ENCODE measurements at regions not wholly inside any gene's neighbourhood (a gene's known extent, or its start where the extent isn't known, plus 50 kb on each side); places are given as distances from the start of the nearest gene placed in this dataset.

- no peak for TF ChIP-seq CTCF (IDR thresholded peaks at IDR 0.05)
- Histone ChIP-seq H3K9me3 (no peaks in the 10 kb centered on the region), H3K36me3 (no peaks in the 10 kb centered on the region), H3K4me1 (ENCODE audit: control insufficient read depth in 1 of 2, insufficient read depth in 1 of 2, low read depth in 1 of 2, low read length in 1 of 2) (no peaks in the 10 kb centered on the region), H3K4me3 (ENCODE audit: low read depth in 1 of 2, low read length in 1 of 2) (no peak overlapping the region), H3K27ac (no peak overlapping the region), H3K27me3 (no peaks in the 10 kb centered on the region)
Measured at GRCh38 chr3:87057474-87057873, 66.5 kb upstream of the VGLL3 start.

- Histone ChIP-seq H3K27ac (no peak overlapping the region), H3K4me1 (ENCODE audit: control insufficient read depth in 1 of 2, insufficient read depth in 1 of 2, low read depth in 1 of 2, low read length in 1 of 2) (no peaks in the 10 kb centered on the region), H3K4me3 (ENCODE audit: low read depth in 1 of 2, low read length in 1 of 2) (no peak overlapping the region), H3K36me3 (no peaks in the 10 kb centered on the region), H3K9me3 (no peaks in the 10 kb centered on the region), H3K27me3 (no peaks in the 10 kb centered on the region)
- no peak for TF ChIP-seq CTCF (IDR thresholded peaks at IDR 0.05)
Measured at GRCh38 chr3:87053553-87053952, 62.6 kb upstream of the VGLL3 start.

GRCh38 chr3:87052499-87053260 lies 61.7 kb upstream of the VGLL3 start:
- no peak for TF ChIP-seq CTCF (IDR thresholded peaks at IDR 0.05)
- H3K4me1 ChIP-seq (ENCODE audit: control insufficient read depth in 1 of 2, insufficient read depth in 1 of 2, low read depth in 1 of 2, low read length in 1 of 2): no peaks in the 10 kb centered on the region
- H3K27me3 ChIP-seq: no peaks in the 10 kb centered on the region
- H3K9me3 ChIP-seq: no peaks in the 10 kb centered on the region
- no peaks in the 10 kb centered on the region for H3K36me3 ChIP-seq
- no peak overlapping the region for H3K4me3 ChIP-seq (ENCODE audit: low read depth in 1 of 2, low read length in 1 of 2)
- H3K27ac ChIP-seq: no peak overlapping the region

GRCh38 chr3:87047852-87048251 lies 56.9 kb upstream of the VGLL3 start:
- H3K9me3 ChIP-seq: no peaks in the 10 kb centered on the region
- no peak overlapping the region for H3K4me3 ChIP-seq (ENCODE audit: low read depth in 1 of 2, low read length in 1 of 2)
- no peaks in the 10 kb centered on the region for H3K4me1 ChIP-seq (ENCODE audit: control insufficient read depth in 1 of 2, insufficient read depth in 1 of 2, low read depth in 1 of 2, low read length in 1 of 2)
- no peak overlapping the region for H3K27ac ChIP-seq
- no peak for TF ChIP-seq CTCF (IDR thresholded peaks at IDR 0.05)
- no peaks in the 10 kb centered on the region for H3K27me3 ChIP-seq
- no peaks in the 10 kb centered on the region for H3K36me3 ChIP-seq

- Histone ChIP-seq H3K4me3 (ENCODE audit: low read depth in 1 of 2, low read length in 1 of 2) (no peak overlapping the region), H3K9me3 (no peaks in the 10 kb centered on the region), H3K4me1 (ENCODE audit: control insufficient read depth in 1 of 2, insufficient read depth in 1 of 2, low read depth in 1 of 2, low read length in 1 of 2) (no peaks in the 10 kb centered on the region), H3K27me3 (no peaks in the 10 kb centered on the region), H3K27ac (no peak overlapping the region), H3K36me3 (no peaks in the 10 kb centered on the region)
- TF ChIP-seq CTCF (IDR thresholded peaks at IDR 0.05): no peak
Measured at GRCh38 chr3:87046241-87046640, 55.3 kb upstream of the VGLL3 start.
